MCF 10A (cell line): ENCODE measurements at regions not wholly inside any gene's neighbourhood (a gene's known extent, or its start where the extent isn't known, plus 50 kb on each side); places are given as distances from the start of the nearest gene placed in this dataset.

Experiments used
- BruUV-seq: library from RNA; stranded (reverse); fragments of 400-500 nt; replicated peaks from 2 replicates; lab custom pipeline; 2021; lab: Mats Ljungman, UMichigan
- CTCF ChIA-PET: fragments of 300-600 bp; sonication (Branson Sonifier 250); formaldehyde crosslinking; extraction: SDS; loops from one replicate; lab custom pipeline; 2021; ENCODE audit warnings: antibody characterized with exemption, inconsistent platforms; lab: Yijun Ruan, JAX
- POLR2A ChIA-PET: fragments of 300-600, 350-650 bp; sonication (Branson Sonifier 250); formaldehyde crosslinking; extraction: SDS; loops from one replicate; lab custom pipeline; 2020; ENCODE audit warnings: antibody characterized with exemption, inconsistent platforms; lab: Yijun Ruan, JAX
- DNase-seq: peaks from one replicate; pipeline ENCODE4 v3.0.0-alpha.2; 2018; ENCODE audit not compliant: unreplicated experiment
- H3K27ac Mint-ChIP-seq: one replicate; pipeline ENCODE4 v1.8.0; 2022; ENCODE audit warnings: mild to moderate bottlenecking, low read depth, mixed read lengths; ENCODE audit not compliant: unreplicated experiment
- H3K27me3 Mint-ChIP-seq: one replicate; pipeline ENCODE4 v1.8.0; 2022; ENCODE audit warnings: mixed read lengths; ENCODE audit not compliant: insufficient read depth, unreplicated experiment
- H3K36me3 Mint-ChIP-seq: one replicate; pipeline ENCODE4 v1.8.0; 2022; ENCODE audit warnings: mild to moderate bottlenecking, moderate library complexity, mixed read lengths; ENCODE audit not compliant: insufficient read depth, unreplicated experiment
- H3K4me1 Mint-ChIP-seq: one replicate; pipeline ENCODE4 v1.8.0; 2022; ENCODE audit warnings: mixed read lengths; ENCODE audit not compliant: insufficient read depth, unreplicated experiment
- H3K4me3 Mint-ChIP-seq: one replicate; pipeline ENCODE4 v1.8.0; 2022; ENCODE audit warnings: mild to moderate bottlenecking, moderate library complexity, mixed read lengths; ENCODE audit not compliant: unreplicated experiment
- H3K9me3 Mint-ChIP-seq: one replicate; pipeline ENCODE4 v1.8.0; 2022; ENCODE audit warnings: mixed read lengths; ENCODE audit not compliant: unreplicated experiment
- CTCF ChIP-seq: fragments of 200-600 bp; IDR thresholded peaks from one replicate; pipeline ENCODE4 v1.8.0; 2022; ENCODE audit warnings: antibody characterized with exemption, mild to moderate bottlenecking; ENCODE audit not compliant: unreplicated experiment
- intact Hi-C: fragments of 100-400 bp; cut with micrococcal nuclease; formaldehyde crosslinking; loops from 2 replicates; pipeline ENCODE4 v1.14.1; 2022

- TF ChIP-seq CTCF: no peak
- H3K9me3 Mint-ChIP-seq: no peaks in the 10 kb centered on the region
- H3K36me3 Mint-ChIP-seq: no peaks in the 10 kb centered on the region
- intact Hi-C loops: loop anchor here (5.0 kb wide), 1 partner anchor 109 kb away; the partner anchor contains the start of gene IL12B
- CTCF ChIA-PET: interaction anchor here (0.6 to 14.0 kb wide), 15 partner anchors 10 to 566 kb away, joined by 3 to 304 read pairs (median 5); no protein-coding TSS in a partner anchor
- H3K27ac Mint-ChIP-seq: no peak overlapping the region
- no peaks in the 10 kb centered on the region for H3K27me3 Mint-ChIP-seq
- no peak overlapping the region for H3K4me3 Mint-ChIP-seq
- BruUV-seq: no TSS peak
- POLR2A ChIA-PET: interaction anchor here (0.7 to 2.0 kb wide), 2 partner anchors 10 to 547 kb away, joined by 3 to 6 read pairs; no protein-coding TSS in a partner anchor
- no peak for DNase-seq
- H3K4me1 Mint-ChIP-seq: peaks cover 4% of the 10 kb centered on the region
These were observed 110.7 kb upstream of the IL12B start for GRCh38 chr5:159440968-159441367.

- Mint-ChIP-seq H3K36me3 (no peaks in the 10 kb centered on the region), H3K9me3 (no peaks in the 10 kb centered on the region), H3K4me1 (peaks cover 4% of the 10 kb centered on the region), H3K27ac (no peak overlapping the region), H3K27me3 (no peaks in the 10 kb centered on the region), H3K4me3 (no peak overlapping the region)
- no peak for TF ChIP-seq CTCF
- POLR2A ChIA-PET: interaction anchor here (0.7 to 2.5 kb wide), 3 partner anchors 10 to 546 kb away, joined by 3 to 7 read pairs (median 6); no protein-coding TSS in a partner anchor
- intact Hi-C loops: loop anchor here (5.0 kb wide), 1 partner anchor 109 kb away; the partner anchor contains the start of gene IL12B
- peak; percentile 43 for DNase-seq
- CTCF ChIA-PET: interaction anchor here (0.5 to 14.0 kb wide), 19 partner anchors 10 to 904 kb away, joined by 3 to 304 read pairs (median 5); no protein-coding TSS in a partner anchor
- BruUV-seq: no TSS peak
These were observed 111.2 kb upstream of the IL12B start for GRCh38 chr5:159441441-159441840.

- POLR2A ChIA-PET: interaction anchor here (0.6 to 2.5 kb wide), 5 partner anchors 9 to 545 kb away, joined by 3 to 7 read pairs (median 3); no protein-coding TSS in a partner anchor
- Mint-ChIP-seq H3K27me3 (no peaks in the 10 kb centered on the region), H3K4me3 (no peak overlapping the region), H3K9me3 (no peaks in the 10 kb centered on the region), H3K27ac (no peak overlapping the region), H3K4me1 (peaks cover 4% of the 10 kb centered on the region), H3K36me3 (no peaks in the 10 kb centered on the region)
- no TSS peak for BruUV-seq
- TF ChIP-seq CTCF: no peak
- DNase-seq: no peak
- CTCF ChIA-PET: interaction anchor here (0.6 to 14.0 kb wide), 18 partner anchors 9 to 903 kb away, joined by 3 to 304 read pairs (median 4); no protein-coding TSS in a partner anchor
- intact Hi-C loops: loop anchor here (5.0 kb wide), 1 partner anchor 110 kb away; the partner anchor contains the start of gene IL12B
These were observed 112.0 kb upstream of the IL12B start for GRCh38 chr5:159442206-159442850.

GRCh38 chr5:159444441-159445082, 114.3 kb upstream of the IL12B start:
- Mint-ChIP-seq H3K4me1 (peaks cover 11% of the 10 kb centered on the region), H3K4me3 (no peak overlapping the region), H3K27ac (no peak overlapping the region), H3K36me3 (no peaks in the 10 kb centered on the region), H3K9me3 (no peaks in the 10 kb centered on the region), H3K27me3 (no peaks in the 10 kb centered on the region)
- TF ChIP-seq CTCF: peak; percentile 84
- BruUV-seq: no TSS peak
- intact Hi-C loops: loop anchor here (1.0 to 5.0 kb wide), 10 partner anchors 70 to 901 kb away; partner anchors contain the start of genes ADRA1B and IL12B
- DNase-seq: peak; percentile 78
- ChIA-PET POLR2A (no interaction called here), CTCF (interaction anchor here (0.6 to 14.0 kb wide), 79 partner anchors 8 to 980 kb away, joined by 3 to 304 read pairs (median 4); no protein-coding TSS in a partner anchor)
